ENCODE measurements at regions not wholly inside any gene's neighbourhood (a gene's known extent, or its start where the extent isn't known, plus 50 kb on each side); places are given as distances from the start of the nearest gene placed in this dataset.

GRCh38 chr20:6509374-6509773 lies 258.1 kb upstream of the BMP2 start:
- intact Hi-C loops (cut with DNase I): no loop called here
- TF ChIP-seq CTCF (IDR thresholded peaks at IDR 0.05; ENCODE audit: borderline replicate concordance, extremely low read depth, insufficient read depth): no peak
- Histone ChIP-seq H3K36me3 (ENCODE audit: control insufficient read depth in 2 of 3, insufficient read depth in 3 of 3, low read length in 3 of 3) (no peaks in the 10 kb centered on the region), H3K9ac (ENCODE audit: low read length in 3 of 3) (no peak overlapping the region), H3K9me3 (ENCODE audit: control insufficient read depth in 2 of 3, insufficient read depth in 1 of 3, low read length in 3 of 3) (no peaks in the 10 kb centered on the region), H3K4me1 (ENCODE audit: control insufficient read depth in 2 of 3, insufficient read depth in 2 of 3, low read depth in 1 of 3, low read length in 3 of 3) (no peaks in the 10 kb centered on the region), H3K4me3 (ENCODE audit: low read length in 3 of 3) (no peak overlapping the region), H3K27me3 (ENCODE audit: control insufficient read depth, insufficient read depth, low read length) (no peaks in the 10 kb centered on the region), H3K27ac (ENCODE audit: low read depth in 2 of 2, low read length in 2 of 2) (no peak overlapping the region)
- FAIRE-seq (no peak), DNase-seq (no peak)

- no peak for TF ChIP-seq CTCF (IDR thresholded peaks at IDR 0.05; ENCODE audit: borderline replicate concordance, extremely low read depth, insufficient read depth)
- Histone ChIP-seq H3K27me3 (ENCODE audit: control insufficient read depth, insufficient read depth, low read length) (no peaks in the 10 kb centered on the region), H3K4me1 (ENCODE audit: control insufficient read depth in 2 of 3, insufficient read depth in 2 of 3, low read depth in 1 of 3, low read length in 3 of 3) (no peaks in the 10 kb centered on the region), H3K36me3 (ENCODE audit: control insufficient read depth in 2 of 3, insufficient read depth in 3 of 3, low read length in 3 of 3) (no peaks in the 10 kb centered on the region), H3K9ac (ENCODE audit: low read length in 3 of 3) (no peak overlapping the region), H3K4me3 (ENCODE audit: low read length in 3 of 3) (no peak overlapping the region), H3K27ac (ENCODE audit: low read depth in 2 of 2, low read length in 2 of 2) (no peak overlapping the region), H3K9me3 (ENCODE audit: control insufficient read depth in 2 of 3, insufficient read depth in 1 of 3, low read length in 3 of 3) (no peaks in the 10 kb centered on the region)
- FAIRE-seq (no peak), DNase-seq (no peak)
- intact Hi-C loops (cut with DNase I): no loop called here
Measured at GRCh38 chr20:6506906-6507305, 260.6 kb upstream of the BMP2 start.

GRCh38 chr20:6504826-6505225 lies 262.7 kb upstream of the BMP2 start:
- DNase-seq (no peak), FAIRE-seq (no peak)
- Histone ChIP-seq H3K27ac (ENCODE audit: low read depth in 2 of 2, low read length in 2 of 2) (no peak overlapping the region), H3K27me3 (ENCODE audit: control insufficient read depth, insufficient read depth, low read length) (no peaks in the 10 kb centered on the region), H3K9ac (ENCODE audit: low read length in 3 of 3) (no peak overlapping the region), H3K9me3 (ENCODE audit: control insufficient read depth in 2 of 3, insufficient read depth in 1 of 3, low read length in 3 of 3) (no peaks in the 10 kb centered on the region), H3K36me3 (ENCODE audit: control insufficient read depth in 2 of 3, insufficient read depth in 3 of 3, low read length in 3 of 3) (no peaks in the 10 kb centered on the region), H3K4me1 (ENCODE audit: control insufficient read depth in 2 of 3, insufficient read depth in 2 of 3, low read depth in 1 of 3, low read length in 3 of 3) (no peaks in the 10 kb centered on the region), H3K4me3 (ENCODE audit: low read length in 3 of 3) (no peak overlapping the region)
- intact Hi-C loops (cut with DNase I): no loop called here
- no peak for TF ChIP-seq CTCF (IDR thresholded peaks at IDR 0.05; ENCODE audit: borderline replicate concordance, extremely low read depth, insufficient read depth)

- H3K4me1 ChIP-seq (ENCODE audit: control insufficient read depth in 2 of 3, insufficient read depth in 2 of 3, low read depth in 1 of 3, low read length in 3 of 3): no peaks in the 10 kb centered on the region
- H3K9ac ChIP-seq (ENCODE audit: low read length in 3 of 3): no peak overlapping the region
- H3K9me3 ChIP-seq (ENCODE audit: control insufficient read depth in 2 of 3, insufficient read depth in 1 of 3, low read length in 3 of 3): no peaks in the 10 kb centered on the region
- no peak for DNase-seq
- H3K27ac ChIP-seq (ENCODE audit: low read depth in 2 of 2, low read length in 2 of 2): no peak overlapping the region
- TF ChIP-seq CTCF (IDR thresholded peaks at IDR 0.05; ENCODE audit: borderline replicate concordance, extremely low read depth, insufficient read depth): no peak
- intact Hi-C loops (cut with DNase I): no loop called here
- no peak for FAIRE-seq
- no peaks in the 10 kb centered on the region for H3K27me3 ChIP-seq (ENCODE audit: control insufficient read depth, insufficient read depth, low read length)
- no peak overlapping the region for H3K4me3 ChIP-seq (ENCODE audit: low read length in 3 of 3)
- H3K36me3 ChIP-seq (ENCODE audit: control insufficient read depth in 2 of 3, insufficient read depth in 3 of 3, low read length in 3 of 3): no peaks in the 10 kb centered on the region
Measured at GRCh38 chr20:6504179-6504578, 263.3 kb upstream of the BMP2 start.
